ENCODE measurements at regions not wholly inside any gene's neighbourhood (a gene's known extent, or its start where the extent isn't known, plus 50 kb on each side); places are given as distances from the start of the nearest gene placed in this dataset.

DNA sequence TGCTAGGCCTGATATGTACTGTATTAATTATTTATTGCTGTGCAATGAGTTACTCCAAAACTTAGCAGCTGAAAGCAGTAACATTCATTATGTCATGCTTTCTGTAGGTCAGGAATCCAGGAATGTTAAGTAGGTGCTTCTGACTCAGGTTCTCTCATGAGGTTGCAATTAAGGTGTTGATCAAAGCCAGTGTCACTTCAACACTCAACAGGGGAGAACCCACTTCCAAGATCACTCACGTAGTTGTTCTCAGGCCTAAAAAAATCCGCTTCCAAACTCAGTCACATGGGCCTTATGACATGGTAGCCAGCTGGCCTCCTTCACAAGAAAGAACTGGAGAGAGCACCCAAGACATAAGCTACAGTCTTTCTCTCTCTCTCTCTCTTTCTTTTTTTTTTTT is 211.1 kb upstream of the NBEA start:
- TF ChIP-seq, protein P1, sequence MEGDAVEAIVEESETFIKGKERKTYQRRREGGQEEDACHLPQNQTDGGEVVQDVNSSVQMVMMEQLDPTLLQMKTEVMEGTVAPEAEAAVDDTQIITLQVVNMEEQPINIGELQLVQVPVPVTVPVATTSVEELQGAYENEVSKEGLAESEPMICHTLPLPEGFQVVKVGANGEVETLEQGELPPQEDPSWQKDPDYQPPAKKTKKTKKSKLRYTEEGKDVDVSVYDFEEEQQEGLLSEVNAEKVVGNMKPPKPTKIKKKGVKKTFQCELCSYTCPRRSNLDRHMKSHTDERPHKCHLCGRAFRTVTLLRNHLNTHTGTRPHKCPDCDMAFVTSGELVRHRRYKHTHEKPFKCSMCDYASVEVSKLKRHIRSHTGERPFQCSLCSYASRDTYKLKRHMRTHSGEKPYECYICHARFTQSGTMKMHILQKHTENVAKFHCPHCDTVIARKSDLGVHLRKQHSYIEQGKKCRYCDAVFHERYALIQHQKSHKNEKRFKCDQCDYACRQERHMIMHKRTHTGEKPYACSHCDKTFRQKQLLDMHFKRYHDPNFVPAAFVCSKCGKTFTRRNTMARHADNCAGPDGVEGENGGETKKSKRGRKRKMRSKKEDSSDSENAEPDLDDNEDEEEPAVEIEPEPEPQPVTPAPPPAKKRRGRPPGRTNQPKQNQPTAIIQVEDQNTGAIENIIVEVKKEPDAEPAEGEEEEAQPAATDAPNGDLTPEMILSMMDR (IDR thresholded peaks at IDR 0.05; ENCODE audit: low read depth, low read length) = no peak
- TF ChIP-seq MYC (IDR thresholded peaks at IDR 0.05; ENCODE audit: low read depth, low read length) = no peak
